ENCODE measurements at regions not wholly inside any gene's neighbourhood (a gene's known extent, or its start where the extent isn't known, plus 50 kb on each side); places are given as distances from the start of the nearest gene placed in this dataset.

- Histone ChIP-seq H3K9ac (ENCODE audit: low read length) (no peak overlapping the region), H4K20me1 (ENCODE audit: insufficient read depth, low read length) (no peaks in the 10 kb centered on the region), H3K36me3 (ENCODE audit: insufficient read depth, low read length) (no peaks in the 10 kb centered on the region), H3K4me3 (ENCODE audit: insufficient read depth, low read depth, low read length) (no peak overlapping the region), H3K9me3 (ENCODE audit: insufficient read depth, low read depth, low read length) (peaks cover 3% of the 10 kb centered on the region), H3K27me3 (ENCODE audit: insufficient read depth, low read length) (no peaks in the 10 kb centered on the region), H3K4me2 (ENCODE audit: low read length) (no peak overlapping the region), H3K27ac (ENCODE audit: low read depth, low read length) (no peak overlapping the region), H3K4me1 (ENCODE audit: insufficient read depth, low read length) (no peaks in the 10 kb centered on the region), H3K79me2 (ENCODE audit: insufficient read depth, low read length) (no peaks in the 10 kb centered on the region), H2AFZ (ENCODE audit: low read depth, low read length) (no peak overlapping the region)
- FAIRE-seq, result no peak
- H3K27me3 Mint-ChIP-seq (ENCODE audit: low read depth, unreplicated experiment), result peaks cover 22% of the 10 kb centered on the region
- H3K4me1 Mint-ChIP-seq (ENCODE audit: low read depth, unreplicated experiment), result peaks cover 7% of the 10 kb centered on the region
- no peaks in the 10 kb centered on the region for H3K9me3 Mint-ChIP-seq (ENCODE audit: unreplicated experiment)
- H3K36me3 Mint-ChIP-seq (ENCODE audit: low read depth, unreplicated experiment), result no peaks in the 10 kb centered on the region
- H3K27ac Mint-ChIP-seq (ENCODE audit: unreplicated experiment), result no peak overlapping the region
- TF ChIP-seq EZH2 (IDR thresholded peaks at IDR 0.05; ENCODE audit: insufficient read depth, low read length) (no peak), CTCF (IDR thresholded peaks at IDR 0.05; ENCODE audit: insufficient read depth, low read depth, low read length) (no peak)
- H3K4me3 Mint-ChIP-seq (ENCODE audit: unreplicated experiment), result no peak overlapping the region
- no peak for DNase-seq (ENCODE audit: low read depth)
Measured at GRCh38 chr19:29378543-29379080, 147.2 kb upstream of the VSTM2B start.

- Histone ChIP-seq H3K27me3 (ENCODE audit: insufficient read depth, low read length) (no peaks in the 10 kb centered on the region), H4K20me1 (ENCODE audit: insufficient read depth, low read length) (no peaks in the 10 kb centered on the region), H3K4me2 (ENCODE audit: low read length) (no peak overlapping the region), H3K36me3 (ENCODE audit: insufficient read depth, low read length) (no peaks in the 10 kb centered on the region), H3K4me3 (ENCODE audit: insufficient read depth, low read depth, low read length) (no peak overlapping the region), H3K4me1 (ENCODE audit: insufficient read depth, low read length) (no peaks in the 10 kb centered on the region), H3K27ac (ENCODE audit: low read depth, low read length) (no peak overlapping the region), H2AFZ (ENCODE audit: low read depth, low read length) (no peak overlapping the region), H3K79me2 (ENCODE audit: insufficient read depth, low read length) (no peaks in the 10 kb centered on the region), H3K9ac (ENCODE audit: low read length) (no peak overlapping the region), H3K9me3 (ENCODE audit: insufficient read depth, low read depth, low read length) (peaks cover 3% of the 10 kb centered on the region)
- Mint-ChIP-seq H3K27me3 (ENCODE audit: low read depth, unreplicated experiment) (peaks cover 22% of the 10 kb centered on the region), H3K4me1 (ENCODE audit: low read depth, unreplicated experiment) (peaks cover 7% of the 10 kb centered on the region), H3K4me3 (ENCODE audit: unreplicated experiment) (no peak overlapping the region), H3K36me3 (ENCODE audit: low read depth, unreplicated experiment) (no peaks in the 10 kb centered on the region), H3K9me3 (ENCODE audit: unreplicated experiment) (no peaks in the 10 kb centered on the region), H3K27ac (ENCODE audit: unreplicated experiment) (no peak overlapping the region)
- TF ChIP-seq CTCF (IDR thresholded peaks at IDR 0.05; ENCODE audit: insufficient read depth, low read depth, low read length) (no peak), EZH2 (IDR thresholded peaks at IDR 0.05; ENCODE audit: insufficient read depth, low read length) (no peak)
- FAIRE-seq (no peak), DNase-seq (ENCODE audit: low read depth) (no peak)
Measured at GRCh38 chr19:29379257-29380021, 146.4 kb upstream of the VSTM2B start.

GRCh38 chr19:29380581-29380980, 145.2 kb upstream of the VSTM2B start:
- Mint-ChIP-seq H3K4me1 (ENCODE audit: low read depth, unreplicated experiment) (peaks cover 7% of the 10 kb centered on the region), H3K27me3 (ENCODE audit: low read depth, unreplicated experiment) (peaks cover 22% of the 10 kb centered on the region), H3K4me3 (ENCODE audit: unreplicated experiment) (no peak overlapping the region), H3K36me3 (ENCODE audit: low read depth, unreplicated experiment) (no peaks in the 10 kb centered on the region), H3K9me3 (ENCODE audit: unreplicated experiment) (no peaks in the 10 kb centered on the region), H3K27ac (ENCODE audit: unreplicated experiment) (no peak overlapping the region)
- H3K79me2 ChIP-seq (ENCODE audit: insufficient read depth, low read length), result no peaks in the 10 kb centered on the region
- no peak for DNase-seq (ENCODE audit: low read depth)
- peaks cover 3% of the 10 kb centered on the region for H3K9me3 ChIP-seq (ENCODE audit: insufficient read depth, low read depth, low read length)
- no peak for FAIRE-seq
- H3K27me3 ChIP-seq (ENCODE audit: insufficient read depth, low read length), result no peaks in the 10 kb centered on the region
- no peak overlapping the region for H2AFZ ChIP-seq (ENCODE audit: low read depth, low read length)
- H3K9ac ChIP-seq (ENCODE audit: low read length), result no peak overlapping the region
- no peak overlapping the region for H3K27ac ChIP-seq (ENCODE audit: low read depth, low read length)
- H3K4me1 ChIP-seq (ENCODE audit: insufficient read depth, low read length), result no peaks in the 10 kb centered on the region
- H4K20me1 ChIP-seq (ENCODE audit: insufficient read depth, low read length), result no peaks in the 10 kb centered on the region
- H3K4me2 ChIP-seq (ENCODE audit: low read length), result no peak overlapping the region
- TF ChIP-seq CTCF (IDR thresholded peaks at IDR 0.05; ENCODE audit: insufficient read depth, low read depth, low read length), result no peak
- no peak for TF ChIP-seq EZH2 (IDR thresholded peaks at IDR 0.05; ENCODE audit: insufficient read depth, low read length)
- no peaks in the 10 kb centered on the region for H3K36me3 ChIP-seq (ENCODE audit: insufficient read depth, low read length)
- no peak overlapping the region for H3K4me3 ChIP-seq (ENCODE audit: insufficient read depth, low read depth, low read length)

All from astrocyte (in vitro differentiated cells and primary cell).